CD14-positive monocyte (primary cell): ENCODE measurements at regions not wholly inside any gene's neighbourhood (a gene's known extent, or its start where the extent isn't known, plus 50 kb on each side); places are given as distances from the start of the nearest gene placed in this dataset.

Experiments used
- DNase-seq, 3 donors: peaks; one replicate each; pipeline ENCODE4 v3.0.0-alpha.2; 2011 to 2022
- H2AFZ ChIP-seq: 2 replicates; pipeline ENCODE4 v1.6.0; 2012; ENCODE audit warnings: mild to moderate bottlenecking, low read depth, low read length, inconsistent platforms; ENCODE audit not compliant: insufficient read depth, poor library complexity, severe bottlenecking
- H3K27ac ChIP-seq, 2 donors: 1 replicate in 1 of 2; 2 replicates in 1 of 2; pipeline ENCODE4 v1.5.1; 2012 to 2013; ENCODE audit warnings: low read length in 2 of 2, control low read depth in 1 of 2, inconsistent platforms in 1 of 2, low read depth in 1 of 2, mild to moderate bottlenecking in 1 of 2
- H3K27me3 ChIP-seq, 2 donors: one replicate each; pipeline versions ENCODE4 v1.6.0 to v1.6.1; 2011 to 2013; ENCODE audit warnings: low read length in 2 of 2; ENCODE audit not compliant: control insufficient read depth in 2 of 2, insufficient read depth in 2 of 2
- H3K36me3 ChIP-seq, 2 donors: replicated peaks in 1 of 2; 1 replicate in 1 of 2; 2 replicates in 1 of 2; pipeline versions ENCODE4 v1.5.1 to v1.6.1; 2012 to 2013; ENCODE audit warnings: low read length in 2 of 2, control low read depth in 1 of 2, inconsistent platforms in 1 of 2, mild to moderate bottlenecking in 1 of 2; ENCODE audit not compliant: insufficient read depth in 2 of 2, control insufficient read depth in 1 of 2
- H3K4me1 ChIP-seq, 2 donors: 1 replicate in 1 of 2; 2 replicates in 1 of 2; pipeline versions ENCODE4 v1.5.1 to v1.6.1; 2012 to 2013; ENCODE audit warnings: low read length in 2 of 2, control low read depth in 1 of 2, inconsistent platforms in 1 of 2, mild to moderate bottlenecking in 1 of 2, moderate library complexity in 1 of 2; ENCODE audit not compliant: insufficient read depth in 2 of 2, control insufficient read depth in 1 of 2
- H3K4me2 ChIP-seq: replicated peaks from 2 replicates; pipeline ENCODE3; 2012; ENCODE audit warnings: low read length, moderate library complexity, mild to moderate bottlenecking; ENCODE audit not compliant: poor library complexity, severe bottlenecking; ENCODE audit errors: extremely low read depth
- H3K4me3 ChIP-seq, 3 experiments: fragments of 200-600 bp in 1 of 3; sonication (generic) in 1 of 3; replicated peaks in 1 of 3; 1 replicate in 2 of 3; 2 replicates in 1 of 3; pipeline ENCODE4 v1.5.1; 2011 to 2013; ENCODE audit warnings: low read length in 3 of 3, mild to moderate bottlenecking in 3 of 3, control low read depth in 2 of 3, low read depth in 2 of 3, inconsistent platforms in 1 of 3, moderate library complexity in 1 of 3
- H3K79me2 ChIP-seq: 2 replicates; pipeline ENCODE4 v1.6.0; 2012; ENCODE audit warnings: mild to moderate bottlenecking, control low read depth, inconsistent platforms, low read length, moderate library complexity; ENCODE audit not compliant: insufficient read depth
- H3K9ac ChIP-seq: 2 replicates; pipeline ENCODE4 v1.6.0; 2017; ENCODE audit warnings: low read length, mild to moderate bottlenecking; ENCODE audit not compliant: insufficient read depth, poor library complexity, severe bottlenecking
- H3K9me3 ChIP-seq, 2 donors: replicated peaks in 1 of 2; 1 replicate in 1 of 2; 2 replicates in 1 of 2; pipeline versions ENCODE4 v1.5.1 to v1.6.1; 2012 to 2013; ENCODE audit warnings: low read length in 2 of 2, control low read depth in 1 of 2; ENCODE audit not compliant: control insufficient read depth in 1 of 2, insufficient read depth in 1 of 2
- H4K20me1 ChIP-seq: 2 replicates; pipeline ENCODE4 v1.6.0; 2012; ENCODE audit warnings: mild to moderate bottlenecking, low read length, control low read depth, moderate library complexity; ENCODE audit not compliant: insufficient read depth
- H3K27ac Mint-ChIP-seq, 7 donors: one replicate each; pipeline ENCODE4 v1.8.0; 2020; ENCODE audit warnings: mild to moderate bottlenecking in 7 of 7, mixed read lengths in 7 of 7, moderate library complexity in 6 of 7, inconsistent platforms in 2 of 7
- H3K27me3 Mint-ChIP-seq, 3 donors: one replicate each; pipeline ENCODE4 v1.8.0; 2021 to 2022; ENCODE audit warnings: low read depth in 3 of 3, mild to moderate bottlenecking in 3 of 3, mixed read lengths in 3 of 3, moderate library complexity in 3 of 3, inconsistent platforms in 1 of 3
- H3K36me3 Mint-ChIP-seq, 2 donors: one replicate each; pipeline ENCODE4 v1.8.0; 2020; ENCODE audit warnings: mixed read lengths in 2 of 2, inconsistent platforms in 1 of 2, mild to moderate bottlenecking in 1 of 2
- H3K4me1 Mint-ChIP-seq: one replicate; pipeline ENCODE4 v1.8.0; 2020; ENCODE audit warnings: mild to moderate bottlenecking, mixed read lengths
- H3K4me3 Mint-ChIP-seq, 2 donors: one replicate each; pipeline ENCODE4 v1.8.0; 2020; ENCODE audit warnings: mild to moderate bottlenecking in 2 of 2, mixed read lengths in 2 of 2, moderate library complexity in 1 of 2
- H3K9me3 Mint-ChIP-seq, 7 donors: one replicate each; pipeline ENCODE4 v1.8.0; 2020 to 2022; ENCODE audit warnings: mixed read lengths in 7 of 7, mild to moderate bottlenecking in 6 of 7, moderate library complexity in 6 of 7, inconsistent platforms in 2 of 7
- CTCF ChIP-seq: fragments of 200-600 bp; IDR thresholded peaks from one replicate; pipeline ENCODE4 v1.8.0; 2022; ENCODE audit warnings: antibody characterized with exemption, mild to moderate bottlenecking
- WGBS: methylation state at CpG from one replicate; pipeline ENCODE4 v1.1.5; 2013; ENCODE audit warnings: missing lambda C conversion rate; ENCODE audit not compliant: insufficient coverage; 5-methylcytosine and 5-hydroxymethylcytosine counted together
- intact Hi-C, 2 donors: fragments of 100-400 bp; cut with micrococcal nuclease; formaldehyde crosslinking; loops; one replicate each; pipeline versions ENCODE4 v1.15.0 to v1.15.1; 2023

- no peaks in the 10 kb centered on the region for H3K4me1 Mint-ChIP-seq
- TF ChIP-seq CTCF: no peak
Observed at GRCh38 chr5:106423109-106423897, 1247.4 kb downstream of the EFNA5 start.

DNA sequence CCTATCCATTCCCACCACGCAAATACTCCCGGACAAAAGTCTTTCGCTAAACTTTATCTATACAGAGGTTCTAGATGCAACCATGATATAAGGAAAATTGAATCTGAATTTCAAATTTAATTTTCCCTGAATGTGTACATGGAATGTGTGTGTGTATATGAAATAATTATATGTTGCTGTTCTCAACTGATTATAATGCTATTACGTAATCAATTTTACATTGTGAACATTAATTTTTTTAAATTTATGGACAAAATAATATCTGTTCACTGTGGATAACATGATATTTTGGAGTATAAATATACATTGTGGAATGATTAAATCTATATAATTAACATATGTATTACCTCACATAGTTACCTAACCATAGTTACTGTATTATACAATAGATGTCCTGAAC lies 1250.6 kb downstream of the EFNA5 start:
- Histone ChIP-seq H3K36me3 (no peaks in the 10 kb centered on the region), H2AFZ (no peak overlapping the region), H4K20me1 (no peaks in the 10 kb centered on the region), H3K4me2 (no peak overlapping the region), H3K9ac (no peak overlapping the region), H3K79me2 (no peaks in the 10 kb centered on the region), H3K4me3 (no peak overlapping the region), H3K4me1 (no peaks in the 10 kb centered on the region), H3K27ac (no peak overlapping the region), H3K9me3 (peaks cover 0 to 17% of the 10 kb centered on the region in 2 donors), H3K27me3 (no peaks in the 10 kb centered on the region)
- Mint-ChIP-seq H3K4me3 (no peak overlapping the region), H3K9me3 (peaks cover 0 to 9% (median 2%) of the 10 kb centered on the region in 7 donors), H3K4me1 (no peaks in the 10 kb centered on the region), H3K36me3 (no peaks in the 10 kb centered on the region), H3K27ac (no peak overlapping the region), H3K27me3 (no peaks in the 10 kb centered on the region)
- TF ChIP-seq CTCF: no peak
- WGBS: no CpG with 5 or more reads among the region's 4 CpGs
- no peak for DNase-seq
- intact Hi-C loops: no loop called here

More at GRCh38 chr5:106423109-106423897, 1247.4 kb downstream of the EFNA5 start:
- Mint-ChIP-seq H3K9me3 (peaks cover 0 to 10% (median 4%) of the 10 kb centered on the region in 7 donors), H3K27me3 (no peaks in the 10 kb centered on the region), H3K27ac (no peak overlapping the region), H3K4me3 (no peak overlapping the region), H3K36me3 (no peaks in the 10 kb centered on the region)
- no peak overlapping the region for H3K27ac ChIP-seq
- intact Hi-C loops: no loop called here
- H3K79me2 ChIP-seq: no peaks in the 10 kb centered on the region
- H3K4me3 ChIP-seq: no peak overlapping the region
- peaks cover 0 to 12% of the 10 kb centered on the region in 2 donors for H3K9me3 ChIP-seq
- no peaks in the 10 kb centered on the region for H4K20me1 ChIP-seq
- DNase-seq: no peak
- H3K4me1 ChIP-seq: no peaks in the 10 kb centered on the region
- no peak overlapping the region for H2AFZ ChIP-seq
- WGBS: 96% methylated on average over 7 of the region's 8 CpGs
- no peak overlapping the region for H3K4me2 ChIP-seq
- H3K27me3 ChIP-seq: no peaks in the 10 kb centered on the region
- H3K9ac ChIP-seq: no peak overlapping the region
- no peaks in the 10 kb centered on the region for H3K36me3 ChIP-seq
